HG03432 (cell line): ENCODE measurements at regions not wholly inside any gene's neighbourhood (a gene's known extent, or its start where the extent isn't known, plus 50 kb on each side); places are given as distances from the start of the nearest gene placed in this dataset.
"Not testable (repeated sequence)": the region's sequence is repeated elsewhere in the genome, so short reads cannot be mapped to it uniquely, and the experiment has no call there.

Source experiments
- ATAC-seq: cut with Tn5 transposase; IDR thresholded peaks from one replicate; pipeline ENCODE4 v1.9.1; 2021; ENCODE audit warnings: mild to moderate bottlenecking, moderate library complexity; ENCODE audit not compliant: unreplicated experiment

- ATAC-seq: no peak
Measured at GRCh38 chr5:166063261-166063660, 2228.2 kb upstream of the WWC1 start.

DNA sequence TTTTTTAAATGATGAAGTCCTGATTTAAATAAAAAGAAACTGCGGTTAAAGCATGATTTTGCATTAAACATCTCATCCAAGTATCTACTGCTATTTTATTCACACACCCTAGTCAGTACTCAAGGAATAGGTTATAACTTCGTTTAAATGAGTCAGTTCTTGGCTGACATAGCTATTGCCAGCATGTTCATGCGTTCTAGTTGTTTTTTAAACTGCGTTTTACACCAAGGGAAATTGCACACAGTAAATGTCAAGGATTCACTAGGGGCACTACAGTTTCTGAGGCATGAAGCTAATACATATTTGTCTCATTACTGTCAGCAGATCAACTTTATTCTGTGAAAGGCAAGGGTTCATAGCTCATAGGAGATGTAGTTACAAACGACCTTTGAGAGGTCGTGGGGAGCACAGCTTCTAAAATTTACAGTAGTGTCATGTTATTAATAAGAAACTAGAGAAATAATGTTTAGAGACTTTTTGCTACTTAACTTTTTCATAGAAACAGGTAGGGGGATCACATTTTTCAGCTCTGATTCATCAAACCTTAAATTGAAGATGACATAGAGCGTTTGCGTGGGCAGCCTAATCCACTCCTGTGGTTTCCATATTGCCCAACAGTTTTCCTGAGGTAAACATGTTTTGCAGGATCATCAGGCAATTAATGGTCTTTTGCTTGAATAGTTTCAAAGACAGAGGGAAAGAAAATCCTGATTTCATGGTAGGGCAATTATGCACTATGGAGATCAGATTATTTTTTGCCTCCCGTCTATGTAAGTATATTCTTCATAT, 2222.7 kb upstream of the WWC1 start:
- no peak for ATAC-seq

GRCh38 chr5:166073901-166074581, 2217.4 kb upstream of the WWC1 start:
- ATAC-seq: no peak

- no peak for ATAC-seq
Measured at GRCh38 chr5:166074582-166075481, 2216.6 kb upstream of the WWC1 start.

GRCh38 chr5:166083183-166083959, 2208.1 kb upstream of the WWC1 start:
- no peak for ATAC-seq

GRCh38 chr5:166086568-166086967, 2204.9 kb upstream of the WWC1 start:
- ATAC-seq: no peak

- no peak for ATAC-seq
Measured at GRCh38 chr5:166088389-166089039, 2202.9 kb upstream of the WWC1 start.

DNA sequence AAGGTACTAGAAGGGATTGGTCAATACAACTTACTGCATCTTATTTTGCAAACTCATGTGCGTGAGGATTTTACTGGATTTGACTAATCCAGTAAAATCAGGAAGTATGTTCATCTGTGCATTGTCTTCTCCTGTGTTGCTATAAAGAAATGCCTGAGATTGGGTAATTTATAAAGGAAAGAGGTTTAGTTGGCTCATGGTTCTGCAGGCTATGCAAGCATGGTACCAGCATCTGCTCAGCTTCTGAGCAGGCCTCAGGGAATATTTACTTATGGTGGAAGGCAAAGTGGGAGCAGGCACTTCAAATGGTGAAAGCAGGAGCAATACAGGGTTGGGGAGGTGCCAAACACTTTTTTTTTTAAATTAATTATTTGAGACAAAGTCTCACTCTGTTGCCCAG, 2199.5 kb upstream of the WWC1 start:
- ATAC-seq: no peak

DNA sequence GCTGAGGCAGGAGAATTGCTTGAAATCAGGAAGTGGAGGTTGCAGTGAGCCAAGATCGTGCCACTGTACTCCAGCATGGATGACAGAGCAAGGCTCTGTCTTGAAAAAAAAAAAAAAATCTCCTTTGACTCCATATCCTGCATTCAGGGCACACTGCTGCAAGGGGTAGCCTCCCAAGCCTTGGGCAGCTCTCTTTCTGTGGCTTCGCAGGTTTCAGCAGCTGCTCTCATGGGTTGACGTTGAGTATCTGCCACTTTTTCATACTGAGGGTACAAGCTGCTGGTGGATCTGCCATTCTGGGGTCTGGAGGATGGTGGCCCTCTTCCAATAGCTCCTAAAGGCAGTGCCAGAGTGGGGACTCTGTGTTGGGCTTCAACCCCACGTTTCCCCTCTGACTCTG, 2198.1 kb upstream of the WWC1 start:
- ATAC-seq: no peak

DNA sequence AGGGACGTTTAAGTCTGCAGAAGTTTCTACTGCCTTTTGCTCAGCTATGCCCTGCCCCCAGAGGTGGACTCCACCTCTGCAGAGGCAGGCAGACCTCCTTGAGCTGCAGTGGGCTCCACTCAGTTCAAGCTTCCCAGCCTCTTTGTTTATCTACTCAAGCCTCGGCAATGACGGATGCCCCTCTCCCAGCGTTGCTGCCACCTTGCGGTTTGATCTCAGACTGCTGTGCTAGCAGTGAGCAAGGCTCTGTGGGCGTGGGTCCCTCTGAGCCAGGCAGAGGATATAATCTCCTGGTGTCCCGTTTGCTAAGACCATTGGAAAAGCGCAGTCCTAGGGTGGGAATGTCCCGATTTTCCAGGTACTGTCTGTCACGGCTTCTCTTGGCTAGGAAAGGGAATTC, 2188.5 kb upstream of the WWC1 start:
- ATAC-seq: no peak

DNA sequence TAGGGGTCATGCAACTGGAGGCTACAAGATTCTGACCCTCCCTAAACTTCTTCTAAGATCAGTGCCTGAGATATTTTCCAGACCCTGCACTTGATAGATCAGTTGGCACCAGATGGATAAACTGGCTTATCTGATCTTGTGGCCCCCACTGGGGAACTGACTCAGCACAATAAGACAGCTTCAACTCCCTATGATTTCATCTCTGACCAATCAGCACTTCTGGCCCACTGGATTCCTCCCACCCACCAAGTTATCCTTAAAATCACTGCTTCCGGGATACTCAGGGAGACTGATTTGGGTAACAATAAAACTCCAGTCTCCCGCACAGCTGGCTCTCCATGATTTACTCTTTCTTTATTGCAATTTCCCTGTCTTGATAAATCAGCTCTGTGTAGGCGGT, 2180.4 kb upstream of the WWC1 start:
- no peak for ATAC-seq

GRCh38 chr5:166117072-166118066, 2174.1 kb upstream of the WWC1 start:
- ATAC-seq: no peak

DNA sequence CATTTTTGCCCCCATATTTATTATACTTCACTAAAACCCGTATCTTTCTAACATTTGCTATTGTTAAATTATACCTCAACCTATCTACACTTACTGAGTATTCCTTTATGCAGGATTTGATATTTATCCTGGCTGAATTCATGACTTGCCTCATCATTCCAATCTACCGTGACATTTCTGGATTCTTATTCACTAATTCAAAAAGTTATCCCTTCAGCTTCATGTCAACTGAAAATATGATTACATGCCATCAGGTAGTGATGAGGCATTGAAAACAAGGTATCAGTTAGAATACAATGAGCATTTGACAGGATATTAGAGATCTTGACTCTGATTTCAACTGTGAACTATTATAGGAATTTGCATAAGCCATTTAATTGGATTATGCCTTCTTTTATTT, 2171.9 kb upstream of the WWC1 start:
- no peak for ATAC-seq

GRCh38 chr5:166123717-166124116, 2167.7 kb upstream of the WWC1 start:
- no peak for ATAC-seq

DNA sequence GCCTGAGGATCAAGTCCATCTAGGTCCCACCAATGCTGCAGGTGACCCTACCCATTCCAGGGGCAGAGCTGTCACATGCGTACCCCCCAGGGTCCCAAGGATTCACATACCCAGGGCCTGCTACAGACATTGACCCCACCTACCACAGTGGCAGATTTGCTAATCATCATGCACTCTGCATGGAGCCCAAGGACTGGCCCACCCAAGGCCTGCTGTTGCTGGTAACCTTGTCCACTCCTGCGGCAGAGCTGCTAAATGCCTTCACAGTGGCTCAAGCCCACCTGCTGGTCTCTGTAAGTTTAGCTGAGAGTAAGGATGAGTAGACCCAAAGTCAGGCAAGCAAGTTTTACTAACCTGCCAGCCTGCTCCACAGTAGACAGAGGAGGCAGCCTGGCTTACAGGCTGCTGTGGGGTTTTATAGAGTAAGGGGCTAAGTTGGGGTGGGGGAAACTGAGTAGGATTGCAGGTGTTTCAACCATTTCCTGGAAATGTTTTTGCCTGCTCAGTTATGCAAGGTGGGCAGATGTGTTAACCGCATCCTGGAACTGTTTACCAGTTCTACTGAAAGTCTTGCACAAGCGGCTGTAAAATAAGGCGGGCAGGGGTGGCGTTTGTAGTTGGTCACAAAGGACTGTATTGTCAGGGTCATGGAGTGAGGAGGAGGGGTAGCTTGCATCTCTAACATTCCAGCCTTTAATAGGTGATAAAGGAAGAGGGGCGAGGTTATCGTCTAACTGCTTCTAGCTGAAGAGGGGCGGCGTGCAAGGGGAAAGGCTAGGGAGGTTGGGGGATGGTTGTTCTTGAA, 2163.5 kb upstream of the WWC1 start:
- no peak for ATAC-seq

- ATAC-seq: not testable (repeated sequence)
Measured at GRCh38 chr5:166145107-166145506, 2146.3 kb upstream of the WWC1 start.

GRCh38 chr5:166163996-166164610, 2127.3 kb upstream of the WWC1 start:
- ATAC-seq: no peak

DNA sequence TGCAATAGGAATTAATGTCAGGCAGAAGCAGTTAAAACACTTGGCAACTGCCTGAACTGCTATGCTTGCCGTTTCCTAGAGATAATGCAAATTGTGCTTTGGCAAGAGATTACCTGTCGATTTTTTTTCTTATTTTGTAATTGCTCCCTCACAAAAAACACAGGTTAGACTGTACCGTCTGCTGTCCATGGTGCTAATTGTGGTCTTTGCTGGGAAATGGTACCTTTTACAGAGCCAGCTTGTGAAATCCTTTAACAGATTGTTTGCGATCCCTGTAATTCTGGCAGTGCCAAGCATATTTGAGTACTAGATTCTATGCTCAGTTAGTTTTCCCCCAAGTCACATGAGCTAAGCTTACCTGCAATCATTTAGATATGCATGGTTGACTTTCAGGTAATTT, 2125.8 kb upstream of the WWC1 start:
- no peak for ATAC-seq
